ENCODE measurements at regions not wholly inside any gene's neighbourhood (a gene's known extent, or its start where the extent isn't known, plus 50 kb on each side); places are given as distances from the start of the nearest gene placed in this dataset.

DNA sequence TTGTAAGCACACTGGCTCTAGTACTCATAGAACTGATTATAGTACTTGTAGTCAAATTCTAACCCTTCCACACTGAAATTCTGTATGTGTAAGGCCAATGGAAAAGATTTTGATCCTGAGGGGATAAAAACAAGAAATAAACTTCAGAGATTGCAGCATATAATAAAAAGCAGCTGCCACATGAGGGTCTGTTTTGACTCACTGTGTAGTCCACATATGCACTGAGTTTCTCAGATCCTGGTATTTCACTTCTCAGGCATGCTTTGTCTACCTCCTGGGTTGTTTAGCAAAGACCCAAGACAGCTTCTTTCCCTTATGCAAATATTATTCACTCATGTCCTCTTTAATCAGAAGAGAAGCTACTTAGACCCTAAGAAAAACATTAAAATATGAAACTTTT is 71.1 kb upstream of the SLC5A12 start (continued):
- TF ChIP-seq, protein P1, sequence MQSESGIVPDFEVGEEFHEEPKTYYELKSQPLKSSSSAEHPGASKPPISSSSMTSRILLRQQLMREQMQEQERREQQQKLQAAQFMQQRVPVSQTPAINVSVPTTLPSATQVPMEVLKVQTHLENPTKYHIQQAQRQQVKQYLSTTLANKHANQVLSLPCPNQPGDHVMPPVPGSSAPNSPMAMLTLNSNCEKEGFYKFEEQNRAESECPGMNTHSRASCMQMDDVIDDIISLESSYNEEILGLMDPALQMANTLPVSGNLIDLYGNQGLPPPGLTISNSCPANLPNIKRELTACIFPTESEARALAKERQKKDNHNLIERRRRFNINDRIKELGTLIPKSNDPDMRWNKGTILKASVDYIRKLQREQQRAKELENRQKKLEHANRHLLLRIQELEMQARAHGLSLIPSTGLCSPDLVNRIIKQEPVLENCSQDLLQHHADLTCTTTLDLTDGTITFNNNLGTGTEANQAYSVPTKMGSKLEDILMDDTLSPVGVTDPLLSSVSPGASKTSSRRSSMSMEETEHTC (IDR thresholded peaks at IDR 0.05), result no peak
- TF ChIP-seq, protein P2, sequence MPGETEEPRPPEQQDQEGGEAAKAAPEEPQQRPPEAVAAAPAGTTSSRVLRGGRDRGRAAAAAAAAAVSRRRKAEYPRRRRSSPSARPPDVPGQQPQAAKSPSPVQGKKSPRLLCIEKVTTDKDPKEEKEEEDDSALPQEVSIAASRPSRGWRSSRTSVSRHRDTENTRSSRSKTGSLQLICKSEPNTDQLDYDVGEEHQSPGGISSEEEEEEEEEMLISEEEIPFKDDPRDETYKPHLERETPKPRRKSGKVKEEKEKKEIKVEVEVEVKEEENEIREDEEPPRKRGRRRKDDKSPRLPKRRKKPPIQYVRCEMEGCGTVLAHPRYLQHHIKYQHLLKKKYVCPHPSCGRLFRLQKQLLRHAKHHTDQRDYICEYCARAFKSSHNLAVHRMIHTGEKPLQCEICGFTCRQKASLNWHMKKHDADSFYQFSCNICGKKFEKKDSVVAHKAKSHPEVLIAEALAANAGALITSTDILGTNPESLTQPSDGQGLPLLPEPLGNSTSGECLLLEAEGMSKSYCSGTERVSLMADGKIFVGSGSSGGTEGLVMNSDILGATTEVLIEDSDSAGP (CRISPR knock-in tag; IDR thresholded peaks at IDR 0.05), result no peak
- TF ChIP-seq GTF2F1 (IDR thresholded peaks at IDR 0.05; ENCODE audit: low read depth, low read length) (no peak), TAF7 (tag; IDR thresholded peaks at IDR 0.05) (no peak)

GRCh38 chr11:26793487-26793886 is 71.6 kb upstream of the SLC5A12 start:
- H3K27me3 ChIP-seq (ENCODE audit: control insufficient read depth in 2 of 2, insufficient read depth in 2 of 2, low read length in 2 of 2), result no peaks in the 10 kb centered on the region
- in situ Hi-C loops (cut with MboI) (no loop called here), intact Hi-C loops (cut with micrococcal nuclease) (no loop called here)
- H3K27ac ChIP-seq (ENCODE audit: extremely low read depth, low read depth, low read length), result no peak overlapping the region
- WGBS (ENCODE audit: insufficient coverage, low coverage, missing lambda C conversion rate), result 19% methylated on average over 3 of the region's 3 CpGs
- H3K9me3 ChIP-seq (replicated peaks; ENCODE audit: control insufficient read depth, insufficient read depth, low read depth, low read length), result no peaks in the 10 kb centered on the region
- H3K4me1 ChIP-seq (replicated peaks in 1 of 2; ENCODE audit: control insufficient read depth in 2 of 2, insufficient read depth in 2 of 2, low read length in 2 of 2), result no peaks in the 10 kb centered on the region
- H3K4me3 ChIP-seq, result no peak overlapping the region
- H3K4me2 ChIP-seq (ENCODE audit: insufficient read depth, low read length), result no peak overlapping the region
- no peak for FAIRE-seq
- POLR2A ChIA-PET, result no interaction called here
- no peak for DNase-seq (ENCODE audit: extremely low read depth in 1 of 4, low spot score in 3 of 4)
- ATAC-seq, result no peak
- no peak for TF ChIP-seq E2F1 (CRISPR knock-in tag; IDR thresholded peaks at IDR 0.05)
- H3K79me2 ChIP-seq (ENCODE audit: control insufficient read depth, insufficient read depth, low read length), result no peaks in the 10 kb centered on the region
- no peaks in the 10 kb centered on the region for H3K9me1 ChIP-seq (ENCODE audit: control insufficient read depth, insufficient read depth, low read length)
- no peaks in the 10 kb centered on the region for H3K36me3 ChIP-seq (ENCODE audit: control insufficient read depth, insufficient read depth, low read length)
- H4K20me1 ChIP-seq (replicated peaks; ENCODE audit: control insufficient read depth, insufficient read depth, low read length), result no peaks in the 10 kb centered on the region
- no peak overlapping the region for H2AFZ ChIP-seq (ENCODE audit: low read depth, low read length)
- no TSS peak for BruUV-seq (replicated peaks)
- no peak overlapping the region for H3K9ac ChIP-seq (ENCODE audit: insufficient read depth in 1 of 2, low read depth in 2 of 2, low read length in 2 of 2)
- CTCF ChIA-PET (ENCODE audit: low intra/inter-chr PET ratio), result no interaction called here

All from K562 (cell line).